WTC11 (cell line): ENCODE measurements at regions not wholly inside any gene's neighbourhood (a gene's known extent, or its start where the extent isn't known, plus 50 kb on each side); places are given as distances from the start of the nearest gene placed in this dataset.

ENCODE experiments used
- ATAC-seq: fragments of 200-7000 bp; cut with Tn5 transposase; 2 replicates; pipeline ENCODE4 v1.10.0; 2021; ENCODE audit warnings: mild to moderate bottlenecking, moderate library complexity
- CTCF ChIA-PET: fragments of 300-600 bp; sonication (Branson Sonifier 250); formaldehyde crosslinking; loops from one replicate; lab custom pipeline; 2021; ENCODE audit warnings: antibody characterized with exemption; lab: Charles Lee
- POLR2A ChIA-PET: fragments of 350-600 bp; sonication (Branson Sonifier 250); formaldehyde crosslinking; loops from one replicate; lab custom pipeline; 2021; ENCODE audit warnings: antibody characterized with exemption; lab: Charles Lee
- DNase-seq: peaks from one replicate; pipeline ENCODE4 v3.0.0; 2021; ENCODE audit warnings: low spot score
- H3K27ac Mint-ChIP-seq: 2 replicates; pipeline ENCODE4 v1.8.0; 2021; ENCODE audit warnings: mixed read lengths
- H3K27me3 Mint-ChIP-seq: 2 replicates; pipeline ENCODE4 v1.8.0; 2021; ENCODE audit warnings: low read depth, mild to moderate bottlenecking, moderate library complexity, mixed read lengths
- H3K36me3 Mint-ChIP-seq: 2 replicates; pipeline ENCODE4 v1.8.0; 2021; ENCODE audit warnings: mixed read lengths
- H3K4me1 Mint-ChIP-seq: 2 replicates; pipeline ENCODE4 v1.8.0; 2022; ENCODE audit warnings: mixed read lengths
- H3K4me3 Mint-ChIP-seq: 2 replicates; pipeline ENCODE4 v1.8.0; 2021; ENCODE audit warnings: mild to moderate bottlenecking, moderate library complexity, mixed read lengths
- H3K9me3 Mint-ChIP-seq: 2 replicates; pipeline ENCODE4 v1.8.0; 2021; ENCODE audit warnings: mixed read lengths
- ATF1 ChIP-seq: sonication (generic); formaldehyde crosslinking; IDR thresholded peaks from 2 replicates; pipeline ENCODE4 v1.8.1; 2023; ENCODE audit warnings: mild to moderate bottlenecking, moderate library complexity, missing genetic modification reagents
- ATF2 ChIP-seq: sonication (generic); formaldehyde crosslinking; IDR thresholded peaks from 2 replicates; pipeline ENCODE4 v1.8.1; 2022; ENCODE audit warnings: low read depth, missing genetic modification reagents, borderline replicate concordance
- CDX4 ChIP-seq: fragments of 250-450 bp; sonication (Bioruptor Pico); IDR thresholded peaks from 2 replicates; pipeline ENCODE4 v1.9.0; 2021; ENCODE audit warnings: moderate library complexity, mild to moderate bottlenecking, inconsistent platforms, borderline replicate concordance
- GABPB1 ChIP-seq: sonication (generic); formaldehyde crosslinking; IDR thresholded peaks from 2 replicates; pipeline ENCODE4 v1.8.1; 2023; ENCODE audit warnings: mild to moderate bottlenecking, missing genetic modification reagents
- IRF1 ChIP-seq: sonication (generic); formaldehyde crosslinking; IDR thresholded peaks from 2 replicates; pipeline ENCODE4 v1.8.0; 2023; ENCODE audit warnings: missing genetic modification reagents
- KAT7 ChIP-seq: sonication (generic); formaldehyde crosslinking; IDR thresholded peaks from 2 replicates; pipeline ENCODE4 v1.8.1; 2023; ENCODE audit warnings: missing genetic modification reagents, mild to moderate bottlenecking, borderline replicate concordance
- MYBL2 ChIP-seq: sonication (generic); formaldehyde crosslinking; IDR thresholded peaks from 2 replicates; pipeline ENCODE4 v1.8.1; 2023; ENCODE audit warnings: mild to moderate bottlenecking, moderate library complexity, missing genetic modification reagents
- NR2C2 ChIP-seq: sonication (generic); formaldehyde crosslinking; IDR thresholded peaks from 2 replicates; pipeline ENCODE4 v1.8.0; 2022; ENCODE audit warnings: mild to moderate bottlenecking, missing genetic modification reagents
- OVOL2 ChIP-seq: fragments of 250-450 bp; sonication (Bioruptor Pico); IDR thresholded peaks from 2 replicates; pipeline ENCODE4 v1.9.0; 2021; ENCODE audit warnings: mild to moderate bottlenecking, borderline replicate concordance
- RELA ChIP-seq: sonication (generic); formaldehyde crosslinking; IDR thresholded peaks from 2 replicates; pipeline ENCODE4 v1.8.1; 2022; ENCODE audit warnings: missing genetic modification reagents, mild to moderate bottlenecking, borderline replicate concordance
- SMAD3 ChIP-seq: sonication (generic); formaldehyde crosslinking; IDR thresholded peaks from 2 replicates; pipeline ENCODE4 v1.8.0; 2022; ENCODE audit warnings: missing genetic modification reagents, mild to moderate bottlenecking, borderline replicate concordance
- SOX15 ChIP-seq: fragments of 250-450 bp; sonication (Bioruptor Pico); IDR thresholded peaks from 2 replicates; pipeline ENCODE4 v1.9.0; 2021; ENCODE audit warnings: mild to moderate bottlenecking
- USF2 ChIP-seq: sonication (generic); formaldehyde crosslinking; IDR thresholded peaks from 2 replicates; pipeline ENCODE4 v1.8.1; 2023; ENCODE audit warnings: mild to moderate bottlenecking, missing genetic modification reagents, moderate library complexity
- ZNF121 ChIP-seq: sonication (generic); formaldehyde crosslinking; IDR thresholded peaks from 2 replicates; pipeline ENCODE4 v1.8.0; 2023; ENCODE audit warnings: missing genetic modification reagents
- ZNF671 ChIP-seq: fragments of 250-450 bp; sonication (Bioruptor Pico); IDR thresholded peaks from 2 replicates; pipeline ENCODE4 v1.8.0; 2021; ENCODE audit warnings: mild to moderate bottlenecking
- TF ChIP-seq, protein P1 (sequence below): sonication (generic); formaldehyde crosslinking; IDR thresholded peaks from 2 replicates; pipeline ENCODE4 v1.8.0; 2023; ENCODE audit warnings: missing genetic modification reagents, mild to moderate bottlenecking, borderline replicate concordance
- TF ChIP-seq, protein P2 (sequence below): fragments of 200-600 bp; IDR thresholded peaks from 2 replicates; pipeline ENCODE4 v1.8.0; 2022; ENCODE audit warnings: antibody characterized with exemption
- TF ChIP-seq, protein P3 (sequence below): fragments of 250-450 bp; sonication (Bioruptor Pico); IDR thresholded peaks from 2 replicates; pipeline ENCODE4 v2.1.2; 2022; ENCODE audit warnings: mild to moderate bottlenecking, moderate library complexity

DNA sequence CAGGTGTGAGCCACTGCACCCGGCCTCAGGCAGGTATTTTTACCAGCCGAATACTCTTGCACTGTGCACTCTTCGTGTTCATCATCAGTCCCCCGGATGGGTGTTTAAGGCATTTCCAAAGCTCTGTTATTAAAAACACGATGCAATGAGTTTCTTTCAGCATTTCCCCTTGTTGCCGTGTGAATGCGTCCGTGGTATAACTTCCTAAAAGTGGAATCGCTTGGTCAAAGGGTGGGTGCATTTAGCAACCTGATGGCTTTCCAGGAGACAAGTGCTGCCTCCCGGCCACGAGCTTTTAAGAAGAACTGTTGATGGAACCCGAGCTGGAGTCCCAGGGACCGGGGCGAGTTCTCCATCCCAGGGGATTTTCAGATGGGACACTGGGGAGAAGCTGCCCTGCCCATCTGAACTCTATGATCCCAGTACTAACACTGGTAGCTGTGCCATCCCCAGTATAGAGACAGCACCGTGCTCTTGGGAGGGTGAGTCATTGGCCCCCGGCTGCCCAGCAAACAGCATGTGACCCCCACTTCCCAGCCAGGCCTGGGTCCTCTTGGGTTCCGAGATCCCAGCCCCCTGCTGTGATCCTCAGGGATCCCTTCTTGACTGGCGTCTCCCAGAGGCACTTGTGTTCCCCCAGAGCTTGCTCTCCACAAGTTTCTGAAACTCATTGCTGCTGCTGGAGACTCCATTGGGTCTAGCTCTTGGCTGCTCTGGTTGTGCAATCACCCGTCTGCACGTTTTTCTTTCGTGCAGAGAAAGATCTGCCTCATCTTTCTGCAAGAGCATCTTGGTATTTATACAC lies 169.5 kb upstream of the IER5L start:
- Mint-ChIP-seq H3K27ac (no peak overlapping the region), H3K36me3 (0 out of 2 replicates have a peak, but pooled peaks cover 4% of the 10 kb centered on the region), H3K4me1 (peaks cover 24% of the 10 kb centered on the region), H3K4me3 (no peak overlapping the region), H3K9me3 (no peaks in the 10 kb centered on the region), H3K27me3 (no peaks in the 10 kb centered on the region; the same call in 1 of the 2 replicates)
- CTCF ChIA-PET = interaction anchor here (0.6 to 1.3 kb wide), 4 partner anchors 13 to 207 kb away, joined by 3 to 5 read pairs (median 4); no protein-coding TSS in a partner anchor
- TF ChIP-seq MYBL2 (CRISPR knock-in tag) (no peak), OVOL2 (CRISPR knock-in tag) (no peak), RELA (CRISPR knock-in tag) (no peak), ATF1 (CRISPR knock-in tag) (no peak), KAT7 (no peak), ZNF671 (CRISPR knock-in tag) (no peak), ZNF121 (CRISPR knock-in tag) (no peak), SMAD3 (CRISPR knock-in tag) (no peak), CDX4 (CRISPR knock-in tag) (no peak)
- TF ChIP-seq, protein P1, sequence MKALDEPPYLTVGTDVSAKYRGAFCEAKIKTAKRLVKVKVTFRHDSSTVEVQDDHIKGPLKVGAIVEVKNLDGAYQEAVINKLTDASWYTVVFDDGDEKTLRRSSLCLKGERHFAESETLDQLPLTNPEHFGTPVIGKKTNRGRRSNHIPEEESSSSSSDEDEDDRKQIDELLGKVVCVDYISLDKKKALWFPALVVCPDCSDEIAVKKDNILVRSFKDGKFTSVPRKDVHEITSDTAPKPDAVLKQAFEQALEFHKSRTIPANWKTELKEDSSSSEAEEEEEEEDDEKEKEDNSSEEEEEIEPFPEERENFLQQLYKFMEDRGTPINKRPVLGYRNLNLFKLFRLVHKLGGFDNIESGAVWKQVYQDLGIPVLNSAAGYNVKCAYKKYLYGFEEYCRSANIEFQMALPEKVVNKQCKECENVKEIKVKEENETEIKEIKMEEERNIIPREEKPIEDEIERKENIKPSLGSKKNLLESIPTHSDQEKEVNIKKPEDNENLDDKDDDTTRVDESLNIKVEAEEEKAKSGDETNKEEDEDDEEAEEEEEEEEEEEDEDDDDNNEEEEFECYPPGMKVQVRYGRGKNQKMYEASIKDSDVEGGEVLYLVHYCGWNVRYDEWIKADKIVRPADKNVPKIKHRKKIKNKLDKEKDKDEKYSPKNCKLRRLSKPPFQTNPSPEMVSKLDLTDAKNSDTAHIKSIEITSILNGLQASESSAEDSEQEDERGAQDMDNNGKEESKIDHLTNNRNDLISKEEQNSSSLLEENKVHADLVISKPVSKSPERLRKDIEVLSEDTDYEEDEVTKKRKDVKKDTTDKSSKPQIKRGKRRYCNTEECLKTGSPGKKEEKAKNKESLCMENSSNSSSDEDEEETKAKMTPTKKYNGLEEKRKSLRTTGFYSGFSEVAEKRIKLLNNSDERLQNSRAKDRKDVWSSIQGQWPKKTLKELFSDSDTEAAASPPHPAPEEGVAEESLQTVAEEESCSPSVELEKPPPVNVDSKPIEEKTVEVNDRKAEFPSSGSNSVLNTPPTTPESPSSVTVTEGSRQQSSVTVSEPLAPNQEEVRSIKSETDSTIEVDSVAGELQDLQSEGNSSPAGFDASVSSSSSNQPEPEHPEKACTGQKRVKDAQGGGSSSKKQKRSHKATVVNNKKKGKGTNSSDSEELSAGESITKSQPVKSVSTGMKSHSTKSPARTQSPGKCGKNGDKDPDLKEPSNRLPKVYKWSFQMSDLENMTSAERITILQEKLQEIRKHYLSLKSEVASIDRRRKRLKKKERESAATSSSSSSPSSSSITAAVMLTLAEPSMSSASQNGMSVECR (CRISPR knock-in tag) = no peak
- TF ChIP-seq, protein P2, sequence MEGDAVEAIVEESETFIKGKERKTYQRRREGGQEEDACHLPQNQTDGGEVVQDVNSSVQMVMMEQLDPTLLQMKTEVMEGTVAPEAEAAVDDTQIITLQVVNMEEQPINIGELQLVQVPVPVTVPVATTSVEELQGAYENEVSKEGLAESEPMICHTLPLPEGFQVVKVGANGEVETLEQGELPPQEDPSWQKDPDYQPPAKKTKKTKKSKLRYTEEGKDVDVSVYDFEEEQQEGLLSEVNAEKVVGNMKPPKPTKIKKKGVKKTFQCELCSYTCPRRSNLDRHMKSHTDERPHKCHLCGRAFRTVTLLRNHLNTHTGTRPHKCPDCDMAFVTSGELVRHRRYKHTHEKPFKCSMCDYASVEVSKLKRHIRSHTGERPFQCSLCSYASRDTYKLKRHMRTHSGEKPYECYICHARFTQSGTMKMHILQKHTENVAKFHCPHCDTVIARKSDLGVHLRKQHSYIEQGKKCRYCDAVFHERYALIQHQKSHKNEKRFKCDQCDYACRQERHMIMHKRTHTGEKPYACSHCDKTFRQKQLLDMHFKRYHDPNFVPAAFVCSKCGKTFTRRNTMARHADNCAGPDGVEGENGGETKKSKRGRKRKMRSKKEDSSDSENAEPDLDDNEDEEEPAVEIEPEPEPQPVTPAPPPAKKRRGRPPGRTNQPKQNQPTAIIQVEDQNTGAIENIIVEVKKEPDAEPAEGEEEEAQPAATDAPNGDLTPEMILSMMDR = no peak
- TF ChIP-seq, protein P3, sequence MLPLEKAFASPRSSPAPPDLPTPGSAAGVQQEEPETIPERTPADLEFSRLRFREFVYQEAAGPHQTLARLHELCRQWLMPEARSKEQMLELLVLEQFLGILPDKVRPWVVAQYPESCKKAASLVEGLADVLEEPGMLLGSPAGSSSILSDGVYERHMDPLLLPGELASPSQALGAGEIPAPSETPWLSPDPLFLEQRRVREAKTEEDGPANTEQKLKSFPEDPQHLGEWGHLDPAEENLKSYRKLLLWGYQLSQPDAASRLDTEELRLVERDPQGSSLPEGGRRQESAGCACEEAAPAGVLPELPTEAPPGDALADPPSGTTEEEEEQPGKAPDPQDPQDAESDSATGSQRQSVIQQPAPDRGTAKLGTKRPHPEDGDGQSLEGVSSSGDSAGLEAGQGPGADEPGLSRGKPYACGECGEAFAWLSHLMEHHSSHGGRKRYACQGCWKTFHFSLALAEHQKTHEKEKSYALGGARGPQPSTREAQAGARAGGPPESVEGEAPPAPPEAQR (CRISPR knock-in tag) = no peak
- ATAC-seq = no peak
- POLR2A ChIA-PET = interaction anchor here (1.1 kb wide), 1 partner anchor 13 kb away, joined by 3 read pairs; no protein-coding TSS in a partner anchor
- no peak for DNase-seq

GRCh38 chr9:129346046-129346445 lies 168.0 kb upstream of the IER5L start:
- no peak for ATAC-seq
- Mint-ChIP-seq H3K9me3 (no peaks in the 10 kb centered on the region), H3K4me3 (no peak overlapping the region), H3K4me1 (peaks cover 24% of the 10 kb centered on the region), H3K36me3 (0 out of 2 replicates have a peak, but pooled peaks cover 4% of the 10 kb centered on the region), H3K27ac (no peak overlapping the region), H3K27me3 (no peaks in the 10 kb centered on the region; the same call in 1 of the 2 replicates)
- ChIA-PET POLR2A (no interaction called here), CTCF (no interaction called here)
- no peak for DNase-seq
- TF ChIP-seq NR2C2 (CRISPR knock-in tag) = no peak
- no peak for TF ChIP-seq GABPB1 (CRISPR knock-in tag)
- no peak for TF ChIP-seq ATF2 (CRISPR knock-in tag)
- TF ChIP-seq SOX15 = no peak
- TF ChIP-seq IRF1 (CRISPR knock-in tag) = no peak
- no peak for TF ChIP-seq USF2
